GM19324 (cell line): ENCODE measurements at regions not wholly inside any gene's neighbourhood (a gene's known extent, or its start where the extent isn't known, plus 50 kb on each side); places are given as distances from the start of the nearest gene placed in this dataset.
A peak's percentile ranks its signal among the peaks of the same experiment; 100 is the strongest.
"Not testable (repeated sequence)": the region's sequence is repeated elsewhere in the genome, so short reads cannot be mapped to it uniquely, and the experiment has no call there.

Experiments used
- ATAC-seq: cut with Tn5 transposase; IDR thresholded peaks from one replicate; pipeline ENCODE4 v1.9.1; 2021; ENCODE audit warnings: mild to moderate bottlenecking, moderate library complexity; ENCODE audit not compliant: unreplicated experiment, low FRiP score

DNA sequence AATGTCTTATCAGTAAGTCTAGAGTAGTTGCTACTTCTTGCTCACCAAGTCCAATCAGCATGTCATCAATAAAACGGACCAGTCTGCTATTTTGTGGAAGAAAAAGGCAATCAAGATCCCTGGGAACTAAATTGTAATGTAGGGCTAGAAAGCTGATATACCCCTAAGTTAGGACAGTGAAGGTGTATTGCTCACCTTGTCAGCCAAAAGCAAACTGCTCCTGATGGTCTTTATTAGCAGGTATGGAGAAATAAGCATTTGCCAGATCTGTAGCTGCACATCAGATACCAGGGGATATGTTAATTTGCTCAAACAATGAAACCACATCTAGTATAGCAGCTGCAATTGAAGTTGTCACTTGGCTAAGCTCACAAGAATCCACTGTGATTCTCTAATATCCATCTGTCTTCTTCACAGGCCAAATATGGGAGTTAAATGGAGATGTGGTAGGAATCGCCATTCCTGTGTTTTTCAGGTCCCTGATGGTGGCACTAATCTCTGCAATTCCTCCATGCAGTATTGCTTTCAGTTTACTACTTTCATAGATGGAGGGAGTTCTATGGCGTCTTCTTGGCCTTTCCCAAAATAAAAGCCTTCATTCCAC lies 75.0 kb downstream of the TMEM237 start:
- ATAC-seq, result no peak

DNA sequence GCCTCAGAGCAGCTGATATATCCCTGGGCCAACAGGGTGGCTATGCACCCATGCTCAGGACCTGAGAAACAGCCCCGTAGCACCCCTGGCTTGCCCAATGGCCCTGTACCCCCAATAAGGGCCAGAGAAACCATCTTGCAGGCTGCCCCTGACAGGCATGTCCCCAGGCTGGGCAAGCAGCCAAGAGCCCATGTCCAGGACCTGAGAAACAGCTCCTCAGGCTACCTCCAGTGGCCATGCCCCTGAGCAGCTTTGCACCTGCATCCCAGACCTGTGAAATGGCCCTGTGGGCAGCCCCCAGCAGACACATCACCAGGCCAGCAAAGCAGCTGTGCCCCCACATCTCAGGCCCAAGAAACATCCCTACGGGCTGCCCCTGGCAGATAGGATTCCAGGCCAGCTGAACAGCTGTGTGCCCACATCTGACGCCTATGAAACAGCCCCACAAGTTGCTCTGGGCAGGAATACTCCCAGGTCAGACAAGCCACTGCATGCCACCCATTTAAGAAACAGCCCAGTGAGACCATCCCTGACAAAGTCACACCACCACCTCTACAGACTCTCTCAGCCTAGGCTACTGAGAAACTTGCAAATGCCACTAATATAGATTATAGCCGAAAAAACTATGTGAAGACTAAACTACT lies 84.1 kb downstream of the TMEM237 start:
- ATAC-seq, result peak; percentile 27

DNA sequence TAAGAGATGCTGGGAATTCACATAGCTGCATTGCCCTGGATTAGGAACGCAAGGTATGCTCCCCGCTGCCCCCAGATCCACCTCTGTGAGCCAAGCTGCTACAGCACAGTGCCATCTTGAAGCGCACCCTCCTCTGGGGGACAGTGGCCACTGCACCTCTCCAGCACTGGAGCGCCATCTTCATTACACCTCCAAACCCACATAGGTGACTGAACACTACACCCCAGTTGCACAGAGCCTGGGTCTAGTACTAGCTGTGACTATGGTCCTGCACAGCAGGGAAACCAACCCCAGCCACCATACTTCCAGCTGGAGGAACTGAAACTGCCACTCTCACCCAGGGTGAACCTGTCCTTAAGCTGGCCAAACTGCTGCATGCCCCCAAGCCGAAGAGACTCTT lies 84.6 kb downstream of the TMEM237 start:
- ATAC-seq, result peak; percentile 66

DNA sequence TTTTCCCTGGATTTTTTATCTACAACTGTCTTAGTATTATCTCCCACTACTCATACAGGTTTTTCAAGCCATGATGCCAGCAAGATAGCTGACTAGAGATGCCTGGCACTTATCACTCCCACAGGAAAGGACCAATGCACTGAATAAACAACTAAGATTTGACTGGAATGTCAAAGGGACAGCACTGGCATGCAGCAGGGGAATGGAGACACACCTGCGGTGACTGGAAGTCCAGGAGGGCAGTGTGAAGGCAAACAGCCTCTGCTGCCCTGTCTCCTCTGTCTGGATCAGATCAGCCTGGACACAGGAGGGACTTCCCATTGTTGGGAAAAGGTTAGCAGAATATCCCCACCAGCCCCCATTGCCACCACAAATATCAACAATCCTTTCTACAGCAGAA lies 85.1 kb downstream of the TMEM237 start:
- no peak for ATAC-seq

DNA sequence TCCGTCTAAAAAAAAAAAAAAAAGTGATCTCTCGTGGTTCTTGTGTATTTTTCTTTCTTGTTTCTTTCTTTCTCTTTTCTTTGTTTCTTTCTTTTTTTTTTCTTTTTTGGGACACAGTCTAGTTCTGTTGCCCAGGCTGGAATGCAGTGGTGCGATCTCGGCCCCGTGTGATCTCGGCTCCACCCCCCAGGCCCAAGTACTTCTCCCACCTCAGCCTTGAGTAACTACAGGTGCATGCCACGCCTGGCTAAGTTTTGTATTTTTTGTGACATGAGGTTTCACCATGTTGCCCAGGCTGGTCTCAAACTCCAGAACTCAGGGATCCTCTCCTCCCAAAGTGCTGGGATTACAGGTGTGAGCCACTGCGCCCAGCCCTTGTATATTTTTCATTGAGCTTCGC lies 91.4 kb downstream of the TMEM237 start:
- ATAC-seq, result no peak

DNA sequence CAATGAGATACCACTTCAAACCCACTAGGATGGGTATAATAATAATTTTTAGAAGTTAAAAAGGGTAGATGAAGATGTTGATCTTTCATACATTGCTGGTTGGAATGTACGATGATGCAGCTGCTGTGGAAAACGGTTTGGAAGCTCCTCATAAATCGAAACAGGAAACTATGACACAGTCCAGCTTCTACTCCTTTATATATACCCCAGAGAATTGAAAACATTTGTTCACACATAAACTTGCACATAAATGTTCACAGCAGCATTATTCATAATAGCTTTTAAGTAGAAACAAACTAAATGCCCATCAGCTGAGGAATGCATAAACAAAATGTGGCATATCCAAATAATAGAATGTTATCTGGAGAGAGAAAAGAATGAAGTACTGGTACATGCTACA lies 95.0 kb downstream of the STRADB start:
- no peak for ATAC-seq

DNA sequence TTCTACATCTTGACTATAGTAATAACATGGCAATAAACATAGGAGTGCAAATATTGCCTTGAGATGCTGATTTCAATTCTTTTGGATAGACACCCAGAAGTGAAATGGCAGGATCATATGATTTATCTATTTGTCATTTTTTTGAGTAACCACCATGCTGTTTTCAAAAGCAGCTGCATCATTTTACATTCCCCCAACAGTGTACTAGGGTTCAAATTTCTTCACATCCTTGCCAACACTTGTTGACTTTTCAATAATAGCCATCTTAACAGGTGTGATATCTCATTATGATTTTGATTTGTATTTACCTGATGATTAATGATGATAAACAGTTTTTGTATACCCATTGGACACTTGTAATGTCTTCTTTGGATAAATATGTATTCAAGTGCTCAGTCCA lies 90.8 kb downstream of the STRADB start:
- no peak for ATAC-seq

DNA sequence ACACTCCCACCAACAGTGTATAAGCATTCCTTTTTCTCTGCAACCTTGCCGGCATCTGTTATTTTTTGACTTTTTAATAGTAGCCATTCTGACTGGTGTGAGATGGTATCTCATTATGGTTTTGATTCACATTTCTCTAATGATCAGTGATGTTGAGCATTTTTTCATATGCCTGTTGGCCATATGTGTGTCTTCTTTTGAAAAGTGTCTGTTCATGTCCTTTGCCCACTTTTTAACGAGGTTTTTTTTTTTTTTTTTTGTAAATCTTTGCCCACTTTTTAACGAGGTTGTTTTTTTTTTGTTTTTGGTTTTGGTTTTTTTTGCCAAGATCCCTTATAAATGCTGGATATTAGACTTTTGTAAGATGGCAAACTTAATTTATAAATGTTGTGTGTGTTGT lies 87.7 kb downstream of the STRADB start:
- ATAC-seq, result not testable (repeated sequence)

DNA sequence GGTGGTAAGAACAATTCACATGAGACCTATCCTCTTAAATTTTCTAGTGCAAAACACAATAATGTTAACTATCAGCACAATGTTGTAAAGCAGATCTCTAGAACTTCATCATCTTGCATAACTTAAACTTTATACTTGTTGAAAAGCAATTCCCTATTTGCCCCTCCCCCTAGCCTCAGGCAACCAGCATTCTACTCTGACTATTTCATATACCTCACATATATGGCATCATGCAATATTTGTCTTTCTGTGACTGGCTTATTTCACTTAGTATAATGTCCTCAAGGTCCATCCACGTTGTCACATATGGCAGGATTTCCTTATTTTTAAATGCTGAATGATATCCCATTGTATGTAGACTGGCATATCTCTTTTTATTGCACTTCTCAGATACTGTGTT lies 86.5 kb downstream of the STRADB start:
- ATAC-seq, result no peak

DNA sequence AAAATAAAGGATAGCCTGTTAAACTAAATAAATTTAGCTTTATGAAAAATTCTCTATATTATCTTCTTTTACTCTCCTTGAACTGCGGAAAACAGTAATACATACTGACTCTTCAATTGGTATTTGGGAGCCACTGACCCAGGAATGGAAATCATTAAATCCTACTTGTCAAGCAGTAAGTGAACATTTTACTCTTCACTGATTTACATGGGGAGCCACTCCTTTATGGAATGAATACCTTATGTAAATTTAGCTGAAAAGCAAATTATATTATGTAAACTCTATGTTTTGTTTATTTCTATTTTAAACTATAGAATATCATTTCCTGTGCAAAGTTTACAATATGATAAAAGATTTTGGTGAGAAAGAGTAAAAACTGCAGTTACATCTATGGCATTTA lies 85.2 kb downstream of the STRADB start:
- no peak for ATAC-seq

DNA sequence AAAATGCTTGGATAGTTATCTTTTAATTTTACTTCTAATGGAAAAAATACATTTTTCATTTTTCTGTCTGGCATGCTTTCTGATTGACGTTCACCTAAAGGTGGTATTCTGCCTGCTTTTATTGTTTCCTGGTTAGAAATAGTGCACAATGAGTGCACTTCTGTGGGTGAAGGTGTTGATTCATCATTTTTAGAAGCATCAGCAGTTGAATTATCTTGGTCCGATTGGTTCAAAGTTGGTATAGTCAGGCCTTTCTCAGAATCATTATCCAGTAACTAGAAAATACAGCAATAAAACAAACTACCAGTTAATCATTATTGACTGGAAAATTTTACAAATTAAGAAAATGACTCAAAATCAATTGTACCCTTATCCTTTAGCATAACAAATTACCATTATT lies 84.5 kb downstream of the STRADB start:
- no peak for ATAC-seq

DNA sequence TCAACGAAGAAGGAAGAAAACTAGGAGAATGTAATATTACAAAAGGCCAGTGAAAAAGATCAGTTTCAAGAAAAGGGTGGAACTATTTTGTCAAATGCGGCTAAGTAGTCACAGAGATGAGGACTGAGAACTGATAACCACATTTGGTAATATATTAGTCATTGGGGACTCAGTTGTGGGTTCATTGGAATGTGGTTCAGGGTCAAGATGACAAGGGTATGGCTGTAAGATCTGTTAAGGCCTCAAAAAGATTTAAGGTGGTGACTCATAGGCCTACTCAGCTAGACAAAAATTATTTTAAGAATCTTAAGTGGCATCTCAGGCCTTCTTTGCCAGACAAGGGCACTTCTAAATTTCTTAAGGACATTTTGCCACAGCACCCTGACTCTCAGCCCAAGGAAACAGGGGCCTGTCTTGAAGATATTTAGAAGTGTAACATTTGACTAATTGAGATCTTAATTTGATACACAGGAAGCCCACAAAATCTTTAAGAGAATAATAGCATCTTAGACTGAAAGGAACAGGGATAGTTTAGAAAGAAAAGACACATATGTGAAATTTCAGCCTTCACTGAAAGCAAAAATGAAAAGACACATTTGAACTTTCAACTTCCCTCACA lies 81.3 kb downstream of the STRADB start:
- ATAC-seq, result no peak
